ENCODE measurements at regions not wholly inside any gene's neighbourhood (a gene's known extent, or its start where the extent isn't known, plus 50 kb on each side); places are given as distances from the start of the nearest gene placed in this dataset.

DNA sequence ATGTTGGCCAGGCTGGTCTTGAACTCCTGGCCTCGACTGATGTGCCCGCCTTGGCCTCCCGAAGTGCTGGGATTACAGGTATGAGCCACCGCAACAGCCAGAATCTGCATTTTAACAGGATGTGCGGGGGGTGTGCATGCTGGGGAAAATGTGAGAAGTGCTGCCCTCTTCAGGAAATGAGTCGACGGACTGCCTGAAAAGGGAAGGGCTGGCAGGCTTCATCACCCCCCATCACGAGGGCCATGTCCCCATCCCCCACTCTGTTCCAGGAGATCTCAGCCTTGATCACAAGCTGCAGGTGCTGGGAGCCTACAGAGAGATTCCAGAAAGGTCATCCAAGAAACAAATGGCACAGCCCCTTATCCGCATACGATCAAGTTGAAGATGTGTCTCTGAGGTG, 195.3 kb upstream of the RPL38 start:
- Histone ChIP-seq H3K79me2 (ENCODE audit: insufficient read depth, low read length) (no peaks in the 10 kb centered on the region), H3K27ac (ENCODE audit: low read depth, low read length) (no peak overlapping the region), H3K9me3 (ENCODE audit: control insufficient read depth in 1 of 2, insufficient read depth in 1 of 2, low read depth in 1 of 2, low read length in 2 of 2) (no peaks in the 10 kb centered on the region), H3K4me1 (ENCODE audit: control insufficient read depth in 1 of 2, insufficient read depth in 2 of 2, low read length in 2 of 2) (no peaks in the 10 kb centered on the region), H3K9me2 (ENCODE audit: insufficient read depth) (no peaks in the 10 kb centered on the region), H3K4me3 (replicated peaks in 1 of 2; ENCODE audit: low read depth in 1 of 2, low read length in 2 of 2) (no peak overlapping the region), H3K9ac (ENCODE audit: low read length) (no peak overlapping the region), H3K36me3 (ENCODE audit: control insufficient read depth in 1 of 2, insufficient read depth in 2 of 2, low read length in 2 of 2) (no peaks in the 10 kb centered on the region), H3K27me3 (ENCODE audit: insufficient read depth, low read length) (peaks cover 73% of the 10 kb centered on the region), H4K20me1 (ENCODE audit: insufficient read depth) (no peaks in the 10 kb centered on the region), H3K4me2 (ENCODE audit: low read length) (no peak overlapping the region), H2AFZ (ENCODE audit: low read depth, low read length, poor library complexity, severe bottlenecking) (no peak overlapping the region)
- no TSS peak for BruUV-seq (replicated peaks)
- ATAC-seq (peak; percentile 76), DNase-seq (ENCODE audit: low read depth, low spot score) (peak; percentile 16)
- intact Hi-C loops (cut with micrococcal nuclease) = no loop called here
- ChIA-PET RAD21 (ENCODE audit: low non-redundant PET in 1 of 2, low total read pairs in 2 of 2, uncharacterized antibody in 2 of 2, unreplicated experiment in 2 of 2) (no interaction called here), CTCF (interaction anchor here (1.7 kb wide), 1 partner anchor 10 kb away, joined by 8 read pairs; no protein-coding TSS in a partner anchor), POLR2A (no interaction called here)
- TF ChIP-seq YY1 (IDR thresholded peaks at IDR 0.05; ENCODE audit: extremely low read depth, insufficient replicate concordance, low read depth, low read length) (no peak), SRF (IDR thresholded peaks at IDR 0.05; ENCODE audit: low read depth) (no peak; the same call in 1 of the 2 replicates), JUND (IDR thresholded peaks at IDR 0.05) (no peak), RAD21 (IDR thresholded peaks at IDR 0.05; ENCODE audit: low read depth) (0 out of 2 replicates have a peak, but pooled peaks have one; percentile 31), ZFX (IDR thresholded peaks at IDR 0.05) (no peak)
- TF ChIP-seq, protein P1, sequence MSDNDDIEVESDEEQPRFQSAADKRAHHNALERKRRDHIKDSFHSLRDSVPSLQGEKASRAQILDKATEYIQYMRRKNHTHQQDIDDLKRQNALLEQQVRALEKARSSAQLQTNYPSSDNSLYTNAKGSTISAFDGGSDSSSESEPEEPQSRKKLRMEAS (IDR thresholded peaks at IDR 0.05) = 0 out of 2 replicates have a peak, but pooled peaks have one; percentile 20
- TF ChIP-seq, protein P2, sequence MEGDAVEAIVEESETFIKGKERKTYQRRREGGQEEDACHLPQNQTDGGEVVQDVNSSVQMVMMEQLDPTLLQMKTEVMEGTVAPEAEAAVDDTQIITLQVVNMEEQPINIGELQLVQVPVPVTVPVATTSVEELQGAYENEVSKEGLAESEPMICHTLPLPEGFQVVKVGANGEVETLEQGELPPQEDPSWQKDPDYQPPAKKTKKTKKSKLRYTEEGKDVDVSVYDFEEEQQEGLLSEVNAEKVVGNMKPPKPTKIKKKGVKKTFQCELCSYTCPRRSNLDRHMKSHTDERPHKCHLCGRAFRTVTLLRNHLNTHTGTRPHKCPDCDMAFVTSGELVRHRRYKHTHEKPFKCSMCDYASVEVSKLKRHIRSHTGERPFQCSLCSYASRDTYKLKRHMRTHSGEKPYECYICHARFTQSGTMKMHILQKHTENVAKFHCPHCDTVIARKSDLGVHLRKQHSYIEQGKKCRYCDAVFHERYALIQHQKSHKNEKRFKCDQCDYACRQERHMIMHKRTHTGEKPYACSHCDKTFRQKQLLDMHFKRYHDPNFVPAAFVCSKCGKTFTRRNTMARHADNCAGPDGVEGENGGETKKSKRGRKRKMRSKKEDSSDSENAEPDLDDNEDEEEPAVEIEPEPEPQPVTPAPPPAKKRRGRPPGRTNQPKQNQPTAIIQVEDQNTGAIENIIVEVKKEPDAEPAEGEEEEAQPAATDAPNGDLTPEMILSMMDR (IDR thresholded peaks at IDR 0.05 in 2 of 3, conservative IDR thresholded peaks at IDR 0.05 in 1 of 3; ENCODE audit: borderline replicate concordance in 1 of 3, insufficient read depth in 1 of 3, low read depth in 2 of 3, low read length in 2 of 3) = peak in 2 of 3 experiments; percentile 25 to 39; a peak in 3 of 6 replicates

DNA sequence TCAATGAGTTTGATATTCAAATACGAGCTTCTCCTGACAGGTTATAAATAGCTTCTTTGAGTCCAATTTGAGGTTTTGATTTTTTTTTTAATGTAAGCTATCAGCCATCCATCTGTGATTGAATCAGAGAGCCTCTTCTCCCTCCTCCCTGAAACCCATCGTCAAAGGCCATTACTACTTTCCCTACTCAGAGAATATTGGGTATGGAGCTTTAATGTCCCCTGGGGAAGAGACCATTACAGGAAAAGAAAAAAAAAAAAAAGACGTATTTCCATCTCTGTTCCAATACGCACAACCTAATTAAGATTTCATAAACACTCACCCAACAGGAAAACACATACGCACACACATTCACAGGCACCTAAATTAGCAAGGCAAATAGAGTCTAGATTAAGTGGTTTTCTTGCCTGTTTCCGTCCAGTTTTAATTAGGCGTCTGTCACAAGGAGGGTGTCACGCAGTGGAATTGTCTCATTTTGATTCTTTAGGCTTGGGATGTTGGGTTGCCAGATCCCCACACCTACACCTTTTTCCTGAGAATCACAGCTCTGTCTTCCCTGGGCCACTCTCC, 194.3 kb upstream of the RPL38 start:
- H3K36me3 ChIP-seq (ENCODE audit: control insufficient read depth in 1 of 2, insufficient read depth in 2 of 2, low read length in 2 of 2) = no peaks in the 10 kb centered on the region
- H2AFZ ChIP-seq (ENCODE audit: low read depth, low read length, poor library complexity, severe bottlenecking) = no peak overlapping the region
- DNase-seq (ENCODE audit: low read depth, low spot score) = no peak
- peaks cover 73% of the 10 kb centered on the region for H3K27me3 ChIP-seq (ENCODE audit: insufficient read depth, low read length)
- no peaks in the 10 kb centered on the region for H3K4me1 ChIP-seq (ENCODE audit: control insufficient read depth in 1 of 2, insufficient read depth in 2 of 2, low read length in 2 of 2)
- no TSS peak for BruUV-seq (replicated peaks)
- no peaks in the 10 kb centered on the region for H3K79me2 ChIP-seq (ENCODE audit: insufficient read depth, low read length)
- no peaks in the 10 kb centered on the region for H3K9me2 ChIP-seq (ENCODE audit: insufficient read depth)
- ChIA-PET POLR2A (no interaction called here), CTCF (interaction anchor here (0.7 to 1.7 kb wide), 2 partner anchors 9 to 11 kb away, joined by 3 to 8 read pairs; no protein-coding TSS in a partner anchor), RAD21 (ENCODE audit: low non-redundant PET in 1 of 2, low total read pairs in 2 of 2, uncharacterized antibody in 2 of 2, unreplicated experiment in 2 of 2) (no interaction called here)
- no peak overlapping the region for H3K27ac ChIP-seq (ENCODE audit: low read depth, low read length)
- H3K9me3 ChIP-seq (ENCODE audit: control insufficient read depth in 1 of 2, insufficient read depth in 1 of 2, low read depth in 1 of 2, low read length in 2 of 2) = no peaks in the 10 kb centered on the region
- ATAC-seq = no peak
- intact Hi-C loops (cut with micrococcal nuclease) = no loop called here
- H3K4me3 ChIP-seq (replicated peaks in 1 of 2; ENCODE audit: low read depth in 1 of 2, low read length in 2 of 2) = no peak overlapping the region
- H3K4me2 ChIP-seq (ENCODE audit: low read length) = no peak overlapping the region
- no peaks in the 10 kb centered on the region for H4K20me1 ChIP-seq (ENCODE audit: insufficient read depth)
- no peak overlapping the region for H3K9ac ChIP-seq (ENCODE audit: low read length)
- no peak for TF ChIP-seq CBX3 (IDR thresholded peaks at IDR 0.05; ENCODE audit: low read depth)
- TF ChIP-seq JUND (IDR thresholded peaks at IDR 0.05) = no peak
- TF ChIP-seq EZH2 (IDR thresholded peaks at IDR 0.05) = no peak
- no peak for TF ChIP-seq ZNF274 (IDR thresholded peaks at IDR 0.05; ENCODE audit: low read depth, low read length)
- TF ChIP-seq, protein P1 (IDR thresholded peaks at IDR 0.05) = no peak
- TF ChIP-seq, protein P3, sequence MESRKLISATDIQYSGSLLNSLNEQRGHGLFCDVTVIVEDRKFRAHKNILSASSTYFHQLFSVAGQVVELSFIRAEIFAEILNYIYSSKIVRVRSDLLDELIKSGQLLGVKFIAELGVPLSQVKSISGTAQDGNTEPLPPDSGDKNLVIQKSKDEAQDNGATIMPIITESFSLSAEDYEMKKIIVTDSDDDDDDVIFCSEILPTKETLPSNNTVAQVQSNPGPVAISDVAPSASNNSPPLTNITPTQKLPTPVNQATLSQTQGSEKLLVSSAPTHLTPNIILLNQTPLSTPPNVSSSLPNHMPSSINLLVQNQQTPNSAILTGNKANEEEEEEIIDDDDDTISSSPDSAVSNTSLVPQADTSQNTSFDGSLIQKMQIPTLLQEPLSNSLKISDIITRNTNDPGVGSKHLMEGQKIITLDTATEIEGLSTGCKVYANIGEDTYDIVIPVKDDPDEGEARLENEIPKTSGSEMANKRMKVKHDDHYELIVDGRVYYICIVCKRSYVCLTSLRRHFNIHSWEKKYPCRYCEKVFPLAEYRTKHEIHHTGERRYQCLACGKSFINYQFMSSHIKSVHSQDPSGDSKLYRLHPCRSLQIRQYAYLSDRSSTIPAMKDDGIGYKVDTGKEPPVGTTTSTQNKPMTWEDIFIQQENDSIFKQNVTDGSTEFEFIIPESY (IDR thresholded peaks at IDR 0.05; ENCODE audit: extremely low read depth, insufficient replicate concordance, low read length) = no peak
- no peak for TF ChIP-seq TCF7L2 (IDR thresholded peaks at IDR 0.05; ENCODE audit: borderline replicate concordance, extremely low read depth, insufficient read depth, insufficient read length)
- TF ChIP-seq EZH2phosphoT487 (IDR thresholded peaks at IDR 0.05; ENCODE audit: borderline replicate concordance) = no peak
- TF ChIP-seq, protein P4, sequence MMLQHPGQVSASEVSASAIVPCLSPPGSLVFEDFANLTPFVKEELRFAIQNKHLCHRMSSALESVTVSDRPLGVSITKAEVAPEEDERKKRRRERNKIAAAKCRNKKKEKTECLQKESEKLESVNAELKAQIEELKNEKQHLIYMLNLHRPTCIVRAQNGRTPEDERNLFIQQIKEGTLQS (IDR thresholded peaks at IDR 0.05) = no peak
- TF ChIP-seq EGR1 (IDR thresholded peaks at IDR 0.05; ENCODE audit: low read depth) = no peak
- no peak for TF ChIP-seq FOSL1 (IDR thresholded peaks at IDR 0.05; ENCODE audit: low read depth)

All from HCT116 (cell line).